Trophoblast cell (in vitro differentiated cells and primary cell): ENCODE measurements at regions not wholly inside any gene's neighbourhood (a gene's known extent, or its start where the extent isn't known, plus 50 kb on each side); places are given as distances from the start of the nearest gene placed in this dataset.

Experiments
- DNase-seq, 2 donors: peaks; one replicate each; pipeline ENCODE4 v3.0.0-alpha.2; 2016
- H2AFZ ChIP-seq: 2 replicates; pipeline ENCODE4 v1.6.1; 2013; ENCODE audit warnings: low read length, moderate library complexity, mild to moderate bottlenecking; ENCODE audit not compliant: insufficient read depth, poor library complexity
- H2AK5ac ChIP-seq: 2 replicates; pipeline ENCODE4 v1.6.1; 2013; ENCODE audit warnings: mild to moderate bottlenecking, low read length
- H2BK120ac ChIP-seq: 2 replicates; pipeline ENCODE4 v1.6.1; 2013; ENCODE audit warnings: low read length, mild to moderate bottlenecking, moderate library complexity; ENCODE audit not compliant: insufficient read depth, poor library complexity
- H2BK12ac ChIP-seq: 2 replicates; pipeline ENCODE4 v1.6.1; 2013; ENCODE audit warnings: mild to moderate bottlenecking, low read length, moderate library complexity
- H2BK5ac ChIP-seq: 2 replicates; pipeline ENCODE4 v1.6.1; 2013; ENCODE audit warnings: low read length, low read depth, moderate library complexity, mild to moderate bottlenecking; ENCODE audit not compliant: poor library complexity
- H3K14ac ChIP-seq: 2 replicates; pipeline ENCODE4 v1.6.1; 2013; ENCODE audit warnings: mild to moderate bottlenecking, low read length
- H3K18ac ChIP-seq: 2 replicates; pipeline ENCODE4 v1.6.1; 2013; ENCODE audit warnings: mild to moderate bottlenecking, low read length
- H3K23ac ChIP-seq: 2 replicates; pipeline ENCODE4 v1.6.1; 2013; ENCODE audit warnings: low read length
- H3K27ac ChIP-seq: 2 replicates; pipeline ENCODE4 v1.5.1; 2013; ENCODE audit warnings: low read depth, mild to moderate bottlenecking, inconsistent platforms, low read length, moderate library complexity
- H3K27me3 ChIP-seq: 2 replicates; pipeline ENCODE4 v1.6.1; 2013; ENCODE audit warnings: inconsistent platforms, mild to moderate bottlenecking, low read length, moderate library complexity; ENCODE audit not compliant: insufficient read depth
- H3K36me3 ChIP-seq, 2 experiments: 1 replicate in 1 of 2; 2 replicates in 1 of 2; pipeline ENCODE4 v1.6.1; 2013; ENCODE audit warnings: low read length in 2 of 2, mild to moderate bottlenecking in 2 of 2, moderate library complexity in 1 of 2; ENCODE audit not compliant: insufficient read depth in 2 of 2, control insufficient read depth in 1 of 2
- H3K4ac ChIP-seq: 2 replicates; pipeline ENCODE4 v1.6.1; 2013; ENCODE audit warnings: low read depth, mild to moderate bottlenecking, low read length, moderate library complexity
- H3K4me1 ChIP-seq, 2 experiments: 1 replicate in 1 of 2; 2 replicates in 1 of 2; pipeline ENCODE4 v1.6.1; 2013; ENCODE audit warnings: low read length in 2 of 2, mild to moderate bottlenecking in 2 of 2, moderate library complexity in 1 of 2; ENCODE audit not compliant: insufficient read depth in 2 of 2, control insufficient read depth in 1 of 2
- H3K4me2 ChIP-seq: 2 replicates; pipeline ENCODE4 v1.6.1; 2013; ENCODE audit warnings: inconsistent platforms, mild to moderate bottlenecking, low read length, moderate library complexity
- H3K4me3 ChIP-seq: 2 replicates; pipeline ENCODE4 v1.5.1; 2013; ENCODE audit warnings: mild to moderate bottlenecking, low read depth, low read length, inconsistent platforms
- H3K79me1 ChIP-seq: one replicate; pipeline ENCODE4 v1.6.1; 2013; ENCODE audit warnings: low read length
- H3K79me2 ChIP-seq: 2 replicates; pipeline ENCODE4 v1.6.1; 2013; ENCODE audit warnings: low read length, mild to moderate bottlenecking; ENCODE audit not compliant: control insufficient read depth, insufficient read depth, poor library complexity
- H3K9ac ChIP-seq: 2 replicates; pipeline ENCODE4 v1.6.1; 2013; ENCODE audit warnings: mild to moderate bottlenecking, low read length
- H3K9me3 ChIP-seq: 2 replicates; pipeline ENCODE4 v1.6.1; 2013; ENCODE audit warnings: low read depth, mild to moderate bottlenecking, control low read depth, inconsistent platforms, low read length; ENCODE audit not compliant: insufficient read depth
- H4K12ac ChIP-seq: 2 replicates; pipeline ENCODE4 v1.6.1; 2013; ENCODE audit warnings: low read depth, mild to moderate bottlenecking, low read length, moderate library complexity
- H4K8ac ChIP-seq: 2 replicates; pipeline ENCODE4 v1.6.1; 2013; ENCODE audit warnings: low read depth, mild to moderate bottlenecking, low read length, moderate library complexity
- H4K91ac ChIP-seq: one replicate; pipeline ENCODE4 v1.6.1; 2013; ENCODE audit warnings: low read depth, mild to moderate bottlenecking, low read length, moderate library complexity
- WGBS: extraction: QIAGEN DNeasy Blood & Tissue Kit; methylation state at CpG from one replicate; pipeline ENCODE4 v1.1.7; 2013; ENCODE audit warnings: missing lambda C conversion rate; ENCODE audit not compliant: insufficient read length, insufficient coverage; ENCODE audit errors: extremely low coverage; 5-methylcytosine and 5-hydroxymethylcytosine counted together

- no peak overlapping the region for H2AK5ac ChIP-seq
- no peaks in the 10 kb centered on the region for H3K36me3 ChIP-seq
- H2BK120ac ChIP-seq: no peak overlapping the region
- no peak overlapping the region for H2AFZ ChIP-seq
- no peaks in the 10 kb centered on the region for H3K27me3 ChIP-seq
- H3K79me1 ChIP-seq: no peaks in the 10 kb centered on the region
- no peak for DNase-seq
- no peak overlapping the region for H2BK12ac ChIP-seq
- no peak overlapping the region for H4K12ac ChIP-seq
- no peak overlapping the region for H3K9ac ChIP-seq
- no peak overlapping the region for H3K4ac ChIP-seq
- H4K91ac ChIP-seq: no peak overlapping the region
- H4K8ac ChIP-seq: no peak overlapping the region
- no peak overlapping the region for H3K4me2 ChIP-seq
- no peak overlapping the region for H3K14ac ChIP-seq
- H3K27ac ChIP-seq: no peak overlapping the region
- H3K4me3 ChIP-seq: no peak overlapping the region
- H3K18ac ChIP-seq: no peak overlapping the region
- no peaks in the 10 kb centered on the region for H3K79me2 ChIP-seq
- H3K4me1 ChIP-seq: peaks cover 5 to 7% of the 10 kb centered on the region in 2 experiments
- H2BK5ac ChIP-seq: no peak overlapping the region
- no peak overlapping the region for H3K23ac ChIP-seq
- H3K9me3 ChIP-seq: no peaks in the 10 kb centered on the region
Observed at GRCh38 chr10:6319119-6319518, 116.4 kb downstream of the PFKFB3 start.

GRCh38 chr10:6320320-6321010, 117.7 kb downstream of the PFKFB3 start:
- Histone ChIP-seq H3K4ac (no peak overlapping the region), H3K36me3 (no peaks in the 10 kb centered on the region), H4K12ac (no peak overlapping the region), H4K91ac (no peak overlapping the region), H2BK12ac (no peak overlapping the region), H3K4me2 (no peak overlapping the region), H3K79me1 (no peaks in the 10 kb centered on the region), H3K18ac (no peak overlapping the region), H4K8ac (no peak overlapping the region), H3K79me2 (no peaks in the 10 kb centered on the region), H2BK120ac (no peak overlapping the region), H3K27me3 (no peaks in the 10 kb centered on the region), H2AK5ac (no peak overlapping the region), H3K9ac (no peak overlapping the region), H3K23ac (no peak overlapping the region), H3K4me3 (no peak overlapping the region), H2AFZ (no peak overlapping the region), H3K27ac (no peak overlapping the region), H3K9me3 (no peaks in the 10 kb centered on the region), H3K14ac (no peak overlapping the region), H2BK5ac (no peak overlapping the region), H3K4me1 (no peaks in the 10 kb centered on the region)
- no peak for DNase-seq
- no CpG with 5 or more reads among the region's 6 CpGs for WGBS

- H2BK12ac ChIP-seq: no peak overlapping the region
- H3K9me3 ChIP-seq: no peaks in the 10 kb centered on the region
- no peaks in the 10 kb centered on the region for H3K36me3 ChIP-seq
- no peak overlapping the region for H2AK5ac ChIP-seq
- no peak overlapping the region for H3K18ac ChIP-seq
- DNase-seq: no peak
- H3K4me1 ChIP-seq: no peaks in the 10 kb centered on the region
- H3K79me1 ChIP-seq: no peaks in the 10 kb centered on the region
- no peaks in the 10 kb centered on the region for H3K79me2 ChIP-seq
- no peak overlapping the region for H3K9ac ChIP-seq
- H2BK120ac ChIP-seq: no peak overlapping the region
- H4K91ac ChIP-seq: no peak overlapping the region
- no peak overlapping the region for H3K14ac ChIP-seq
- H3K27me3 ChIP-seq: no peaks in the 10 kb centered on the region
- H3K4me2 ChIP-seq: no peak overlapping the region
- H3K4ac ChIP-seq: no peak overlapping the region
- H3K27ac ChIP-seq: no peak overlapping the region
- no peak overlapping the region for H4K8ac ChIP-seq
- no CpG with 5 or more reads among the region's 9 CpGs for WGBS
- no peak overlapping the region for H3K23ac ChIP-seq
- no peak overlapping the region for H3K4me3 ChIP-seq
- H4K12ac ChIP-seq: no peak overlapping the region
- no peak overlapping the region for H2BK5ac ChIP-seq
- H2AFZ ChIP-seq: no peak overlapping the region
Observed at GRCh38 chr10:6321880-6322279, 119.1 kb downstream of the PFKFB3 start.

GRCh38 chr10:6322805-6323204, 120.1 kb downstream of the PFKFB3 start:
- Histone ChIP-seq H2AFZ (no peak overlapping the region), H2BK120ac (no peak overlapping the region), H2AK5ac (no peak overlapping the region), H3K9me3 (no peaks in the 10 kb centered on the region), H3K4me3 (no peak overlapping the region), H3K27ac (no peak overlapping the region), H3K4ac (no peak overlapping the region), H3K9ac (no peak overlapping the region), H3K4me2 (no peak overlapping the region), H4K91ac (no peak overlapping the region), H3K4me1 (no peaks in the 10 kb centered on the region), H3K79me1 (no peaks in the 10 kb centered on the region), H3K14ac (no peak overlapping the region), H4K12ac (no peak overlapping the region), H4K8ac (no peak overlapping the region), H3K23ac (no peak overlapping the region), H3K18ac (no peak overlapping the region), H2BK5ac (no peak overlapping the region), H3K36me3 (no peaks in the 10 kb centered on the region), H3K79me2 (no peaks in the 10 kb centered on the region), H3K27me3 (no peaks in the 10 kb centered on the region), H2BK12ac (no peak overlapping the region)
- no peak for DNase-seq
- WGBS: no CpG with 5 or more reads among the region's 3 CpGs
